ENCODE measurements at regions not wholly inside any gene's neighbourhood (a gene's known extent, or its start where the extent isn't known, plus 50 kb on each side); places are given as distances from the start of the nearest gene placed in this dataset.

- TF ChIP-seq FIP1L1 (IDR thresholded peaks at IDR 0.05; ENCODE audit: borderline replicate concordance, insufficient read depth, low read depth, low read length) = no peak
- no peak for TF ChIP-seq SIN3A (IDR thresholded peaks at IDR 0.05; ENCODE audit: borderline replicate concordance, low read depth, low read length)
- peak; percentile 53; the same call in 1 of the 2 replicates for TF ChIP-seq JUNB (CRISPR knock-in tag; IDR thresholded peaks at IDR 0.05; ENCODE audit: borderline replicate concordance)
- TF ChIP-seq ZNF549 (CRISPR knock-in tag; IDR thresholded peaks at IDR 0.05) = no peak
- TF ChIP-seq THAP9 (CRISPR knock-in tag; IDR thresholded peaks at IDR 0.05; ENCODE audit: borderline replicate concordance) = no peak
- TF ChIP-seq ZNF891 (CRISPR knock-in tag; IDR thresholded peaks at IDR 0.05) = no peak
- TF ChIP-seq POGZ (CRISPR knock-in tag; IDR thresholded peaks at IDR 0.05) = no peak
- no peak for TF ChIP-seq TEAD2 (CRISPR knock-in tag; IDR thresholded peaks at IDR 0.05)
- no peak for TF ChIP-seq KIAA2018 (CRISPR knock-in tag; IDR thresholded peaks at IDR 0.05; ENCODE audit: borderline replicate concordance)
- TF ChIP-seq KDM1A (CRISPR knock-in tag; IDR thresholded peaks at IDR 0.05) = no peak
- no peak for TF ChIP-seq ZNF230 (CRISPR knock-in tag; IDR thresholded peaks at IDR 0.05)
- no peak for TF ChIP-seq GFI1 (CRISPR knock-in tag; IDR thresholded peaks at IDR 0.05; ENCODE audit: borderline replicate concordance)
- TF ChIP-seq MLLT10 (CRISPR knock-in tag; IDR thresholded peaks at IDR 0.05) = no peak
- TF ChIP-seq AGO1 (IDR thresholded peaks at IDR 0.05; ENCODE audit: low read depth, low read length, poor library complexity, severe bottlenecking) = no peak
- TF ChIP-seq ZNF512 (CRISPR knock-in tag; IDR thresholded peaks at IDR 0.05) = no peak
- no peak for TF ChIP-seq SOX5 (CRISPR knock-in tag; IDR thresholded peaks at IDR 0.05; ENCODE audit: borderline replicate concordance)
Observed at GRCh38 chr2:234203135-234203984, 152.9 kb downstream of the SPP2 start (continued).

Measured in HepG2 (cell line).